ENCODE measurements at regions not wholly inside any gene's neighbourhood (a gene's known extent, or its start where the extent isn't known, plus 50 kb on each side); places are given as distances from the start of the nearest gene placed in this dataset.

- no peak overlapping the region for H3K27ac ChIP-seq (ENCODE audit: low read length)
- no peaks in the 10 kb centered on the region for H3K4me1 ChIP-seq (ENCODE audit: control insufficient read depth, insufficient read depth, low read length)
- intact Hi-C loops (cut with micrococcal nuclease): no loop called here
Measured at GRCh38 chr3:24047513-24047912, 102.4 kb downstream of the NR1D2 start.

DNA sequence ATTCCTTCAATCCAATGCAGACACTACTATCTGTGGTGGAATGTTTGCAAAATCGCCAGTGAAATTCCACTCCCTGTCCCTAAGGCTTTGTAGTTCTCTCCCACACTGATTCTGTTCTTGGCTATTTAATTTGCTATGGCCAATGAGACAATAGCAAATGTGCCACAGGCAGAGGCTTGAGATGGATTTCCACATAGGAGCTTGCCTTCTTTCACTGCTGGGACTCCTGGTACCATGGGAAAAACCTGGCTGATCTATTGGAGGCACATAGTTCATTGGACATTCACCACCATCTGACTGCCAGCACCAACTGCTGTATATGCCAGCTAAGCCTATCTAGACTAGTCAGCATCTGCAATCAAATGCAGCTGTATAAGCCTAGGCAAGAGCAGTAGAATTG is 103.8 kb downstream of the NR1D2 start:
- intact Hi-C loops (cut with micrococcal nuclease): no loop called here
- ATAC-seq (no peak), DNase-seq (no peak)
- Histone ChIP-seq H3K4me3 (ENCODE audit: low read length) (no peak overlapping the region), H3K9me3 (ENCODE audit: control insufficient read depth, insufficient read depth, low read length) (no peaks in the 10 kb centered on the region), H3K4me1 (ENCODE audit: control insufficient read depth, insufficient read depth, low read length) (no peaks in the 10 kb centered on the region), H3K27me3 (ENCODE audit: control insufficient read depth, insufficient read depth, low read length) (no peaks in the 10 kb centered on the region), H3K36me3 (ENCODE audit: control insufficient read depth, insufficient read depth, low read length) (no peaks in the 10 kb centered on the region), H3K27ac (ENCODE audit: low read length) (no peak overlapping the region)
- no peak overlapping the region for H3K4me3 Mint-ChIP-seq
- peaks cover 0 to 2% of the 10 kb centered on the region in 2 donors for H3K27me3 Mint-ChIP-seq (ENCODE audit: low read depth in 2 of 2)
- H3K9me3 Mint-ChIP-seq: peaks cover 0 to 3% of the 10 kb centered on the region in 2 donors
- WGBS (ENCODE audit: insufficient coverage): 100% methylated on average over 1 of the region's 1 CpG
- TF ChIP-seq CTCF (IDR thresholded peaks at IDR 0.05): no peak
- H3K27ac Mint-ChIP-seq: no peak overlapping the region
- H3K4me1 Mint-ChIP-seq: no peaks in the 10 kb centered on the region
- H3K36me3 Mint-ChIP-seq: no peaks in the 10 kb centered on the region

More at GRCh38 chr3:24047513-24047912, 102.4 kb downstream of the NR1D2 start:
- Mint-ChIP-seq H3K27me3 (ENCODE audit: low read depth in 2 of 2) (peaks cover 0 to 2% of the 10 kb centered on the region in 2 donors), H3K4me1 (no peaks in the 10 kb centered on the region), H3K36me3 (no peaks in the 10 kb centered on the region), H3K4me3 (no peak overlapping the region), H3K9me3 (peaks cover 0 to 3% of the 10 kb centered on the region in 2 donors), H3K27ac (no peak overlapping the region)
- Histone ChIP-seq H3K4me3 (ENCODE audit: low read length) (no peak overlapping the region), H3K36me3 (ENCODE audit: control insufficient read depth, insufficient read depth, low read length) (no peaks in the 10 kb centered on the region), H3K27me3 (ENCODE audit: control insufficient read depth, insufficient read depth, low read length) (no peaks in the 10 kb centered on the region), H3K9me3 (ENCODE audit: control insufficient read depth, insufficient read depth, low read length) (no peaks in the 10 kb centered on the region)
- no CpG with 5 or more reads among the region's 1 CpG for WGBS (ENCODE audit: insufficient coverage)
- no peak for ATAC-seq
- DNase-seq: no peak
- TF ChIP-seq CTCF (IDR thresholded peaks at IDR 0.05): no peak

DNA sequence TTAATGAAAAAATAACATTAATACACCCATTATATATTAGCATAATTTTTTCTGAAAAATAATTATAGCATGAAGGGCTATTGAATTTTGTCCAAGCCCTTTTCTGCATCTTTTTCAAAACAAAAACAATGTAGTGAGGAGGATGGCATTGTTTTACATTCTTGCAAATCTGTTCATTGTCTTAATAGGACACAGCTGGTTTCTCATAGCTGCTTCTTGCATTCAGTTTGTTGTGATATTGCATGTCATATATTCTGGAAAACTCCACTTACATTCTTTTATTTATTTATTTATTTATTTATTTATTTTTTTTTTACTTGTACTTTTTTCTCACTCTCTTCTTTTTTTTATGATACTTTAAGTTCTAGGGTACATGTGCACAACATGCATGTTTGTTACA is 107.4 kb downstream of the NR1D2 start:
- Mint-ChIP-seq H3K27me3 (ENCODE audit: low read depth in 2 of 2) (peaks cover 0 to 6% of the 10 kb centered on the region in 2 donors), H3K9me3 (peaks cover 0 to 3% of the 10 kb centered on the region in 2 donors), H3K36me3 (no peaks in the 10 kb centered on the region), H3K4me1 (no peaks in the 10 kb centered on the region), H3K27ac (no peak overlapping the region), H3K4me3 (no peak overlapping the region)
- ATAC-seq (no peak), DNase-seq (no peak)
- Histone ChIP-seq H3K9me3 (ENCODE audit: control insufficient read depth, insufficient read depth, low read length) (no peaks in the 10 kb centered on the region), H3K4me1 (ENCODE audit: control insufficient read depth, insufficient read depth, low read length) (no peaks in the 10 kb centered on the region), H3K27ac (ENCODE audit: low read length) (no peak overlapping the region), H3K4me3 (ENCODE audit: low read length) (no peak overlapping the region), H3K27me3 (ENCODE audit: control insufficient read depth, insufficient read depth, low read length) (no peaks in the 10 kb centered on the region), H3K36me3 (ENCODE audit: control insufficient read depth, insufficient read depth, low read length) (no peaks in the 10 kb centered on the region)
- TF ChIP-seq CTCF (IDR thresholded peaks at IDR 0.05): no peak
- intact Hi-C loops (cut with micrococcal nuclease): no loop called here

- intact Hi-C loops (cut with micrococcal nuclease): no loop called here
- peaks cover 0 to 7% of the 10 kb centered on the region in 2 donors for H3K27me3 Mint-ChIP-seq (ENCODE audit: low read depth in 2 of 2)
- DNase-seq (no peak), ATAC-seq (no peak)
- WGBS (ENCODE audit: insufficient coverage): 79% methylated on average over 2 of the region's 2 CpGs
- H3K27ac ChIP-seq (ENCODE audit: low read length): no peak overlapping the region
- no peak overlapping the region for H3K4me3 ChIP-seq (ENCODE audit: low read length)
- H3K36me3 Mint-ChIP-seq: no peaks in the 10 kb centered on the region
- TF ChIP-seq CTCF (IDR thresholded peaks at IDR 0.05): no peak
- H3K27me3 ChIP-seq (ENCODE audit: control insufficient read depth, insufficient read depth, low read length): no peaks in the 10 kb centered on the region
- H3K4me3 Mint-ChIP-seq: no peak overlapping the region
- H3K9me3 Mint-ChIP-seq: peaks cover 0 to 3% of the 10 kb centered on the region in 2 donors
- no peaks in the 10 kb centered on the region for H3K36me3 ChIP-seq (ENCODE audit: control insufficient read depth, insufficient read depth, low read length)
- H3K4me1 Mint-ChIP-seq: no peaks in the 10 kb centered on the region
- no peak overlapping the region for H3K27ac Mint-ChIP-seq
- no peaks in the 10 kb centered on the region for H3K9me3 ChIP-seq (ENCODE audit: control insufficient read depth, insufficient read depth, low read length)
- no peaks in the 10 kb centered on the region for H3K4me1 ChIP-seq (ENCODE audit: control insufficient read depth, insufficient read depth, low read length)
Measured at GRCh38 chr3:24058940-24059705, 114.0 kb downstream of the NR1D2 start.

All from natural killer cell (primary cell).